Loucy (cell line): ENCODE measurements at regions not wholly inside any gene's neighbourhood (a gene's known extent, or its start where the extent isn't known, plus 50 kb on each side); places are given as distances from the start of the nearest gene placed in this dataset.

Source experiments
- H2AFZ ChIP-seq: fragments of 200-600 bp; sonication (generic); 2 replicates; pipeline ENCODE4 v1.6.0; 2016; ENCODE audit warnings: antibody characterized with exemption, mild to moderate bottlenecking, low read length, moderate library complexity
- H3F3A ChIP-seq: fragments of 200-600 bp; 2 replicates; pipeline ENCODE4 v1.6.0; 2016; ENCODE audit warnings: antibody characterized with exemption, low read depth, mild to moderate bottlenecking
- H3K27me3 ChIP-seq: fragments of 200-600 bp; sonication (generic); 2 replicates; pipeline ENCODE4 v1.6.1; 2014; ENCODE audit warnings: low read length, mild to moderate bottlenecking; ENCODE audit not compliant: insufficient read depth, poor library complexity, severe bottlenecking
- H3K36me3 ChIP-seq: fragments of 200-600 bp; sonication (generic); 2 replicates; pipeline ENCODE4 v1.6.1; 2016; ENCODE audit warnings: low read length; ENCODE audit not compliant: insufficient read depth
- H3K4me1 ChIP-seq: fragments of 200-600 bp; sonication (generic); 2 replicates; pipeline ENCODE4 v1.5.1; 2014; ENCODE audit warnings: low read length, mild to moderate bottlenecking; ENCODE audit not compliant: insufficient read depth, poor library complexity, severe bottlenecking
- H3K4me2 ChIP-seq: fragments of 200-600 bp; sonication (generic); 2 replicates; pipeline ENCODE4 v1.6.0; 2014; ENCODE audit warnings: antibody characterized with exemption, low read length, low read depth, mild to moderate bottlenecking; ENCODE audit not compliant: poor library complexity, severe bottlenecking
- H3K4me3 ChIP-seq: fragments of 200-600 bp; sonication (generic); 2 replicates; pipeline ENCODE4 v1.5.1; 2014; ENCODE audit warnings: low read length, mild to moderate bottlenecking, mixed read lengths; ENCODE audit not compliant: poor library complexity, severe bottlenecking
- H3K79me2 ChIP-seq: fragments of 200-600 bp; sonication (generic); 2 replicates; pipeline ENCODE4 v1.6.1; 2014; ENCODE audit warnings: low read length; ENCODE audit not compliant: insufficient read depth
- H3K9ac ChIP-seq: fragments of 200-600 bp; sonication (generic); 2 replicates; pipeline ENCODE4 v1.6.0; 2014; ENCODE audit warnings: mild to moderate bottlenecking, low read depth, low read length, moderate library complexity; ENCODE audit not compliant: poor library complexity, severe bottlenecking
- H3K9me2 ChIP-seq: fragments of 200-600 bp; sonication (generic); replicated peaks from 2 replicates; pipeline ENCODE4 v1.6.1; 2016; ENCODE audit warnings: low read depth, low read length, mixed read lengths
- H3K9me3 ChIP-seq: fragments of 200-600 bp; sonication (generic); 2 replicates; pipeline ENCODE4 v1.6.1; 2014; ENCODE audit warnings: mild to moderate bottlenecking, antibody characterized with exemption, low read length, low read depth; ENCODE audit not compliant: insufficient read depth
- H4K20me1 ChIP-seq: fragments of 200-600 bp; sonication (generic); 2 replicates; pipeline ENCODE4 v1.6.0; 2014; ENCODE audit warnings: antibody characterized with exemption, low read length, mild to moderate bottlenecking; ENCODE audit not compliant: insufficient read depth, poor library complexity, severe bottlenecking
- CTCF ChIP-seq: fragments of 200-600 bp; sonication (generic); conservative IDR thresholded peaks from 2 replicates; pipeline ENCODE4 v1.5.1; 2014; ENCODE audit warnings: mild to moderate bottlenecking, antibody characterized with exemption, low read length
- EZH2phosphoT487 ChIP-seq: fragments of 200-600 bp; IDR thresholded peaks from 2 replicates; pipeline ENCODE4 v1.6.1; 2018; ENCODE audit warnings: antibody characterized with exemption, mild to moderate bottlenecking, moderate library complexity, borderline replicate concordance

DNA sequence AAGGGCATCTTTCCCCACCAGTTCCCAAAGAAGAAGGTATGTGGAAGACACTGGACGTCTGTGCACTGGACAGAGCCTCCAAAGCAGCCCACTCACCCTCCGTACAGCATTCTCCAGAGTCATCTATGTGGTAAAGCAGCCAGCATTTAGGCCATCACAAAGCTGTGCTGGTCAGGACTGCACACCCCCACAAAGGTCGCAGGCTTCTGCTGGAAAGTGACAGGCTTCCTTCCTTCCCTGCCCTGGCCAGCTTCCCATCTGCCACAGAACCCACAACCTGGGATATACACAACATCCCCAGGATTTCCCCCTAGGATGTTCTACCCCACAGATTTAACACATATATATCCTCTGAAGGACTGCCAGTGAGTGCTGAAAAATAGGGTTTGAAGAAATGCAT lies 64.6 kb upstream of the GALNT15 start:
- Histone ChIP-seq H3F3A (no peaks in the 10 kb centered on the region), H3K27me3 (no peaks in the 10 kb centered on the region), H3K36me3 (no peaks in the 10 kb centered on the region), H3K4me2 (no peak overlapping the region), H3K9ac (no peak overlapping the region), H2AFZ (no peak overlapping the region), H3K79me2 (no peaks in the 10 kb centered on the region), H3K9me3 (peaks cover 2% of the 10 kb centered on the region; the same call in 1 of the 2 replicates), H4K20me1 (no peaks in the 10 kb centered on the region), H3K9me2 (no peaks in the 10 kb centered on the region), H3K4me3 (no peak overlapping the region), H3K4me1 (no peaks in the 10 kb centered on the region)
- TF ChIP-seq EZH2phosphoT487, result no peak
- TF ChIP-seq CTCF, result no peak

- peaks cover 2% of the 10 kb centered on the region; the same call in 1 of the 2 replicates for H3K9me3 ChIP-seq
- H3K9ac ChIP-seq, result no peak overlapping the region
- H3K9me2 ChIP-seq, result no peaks in the 10 kb centered on the region
- H3F3A ChIP-seq, result no peaks in the 10 kb centered on the region
- H3K4me1 ChIP-seq, result no peaks in the 10 kb centered on the region
- no peaks in the 10 kb centered on the region for H3K36me3 ChIP-seq
- H3K27me3 ChIP-seq, result no peaks in the 10 kb centered on the region
- H2AFZ ChIP-seq, result no peak overlapping the region
- H3K4me3 ChIP-seq, result no peak overlapping the region
- no peak overlapping the region for H3K4me2 ChIP-seq
- no peaks in the 10 kb centered on the region for H4K20me1 ChIP-seq
- H3K79me2 ChIP-seq, result no peaks in the 10 kb centered on the region
- TF ChIP-seq CTCF (no peak), EZH2phosphoT487 (no peak)
These were observed 61.5 kb upstream of the GALNT15 start for GRCh38 chr3:16112910-16113504.

- H3K4me2 ChIP-seq, result no peak overlapping the region
- H3K9me2 ChIP-seq, result no peaks in the 10 kb centered on the region
- H4K20me1 ChIP-seq, result no peaks in the 10 kb centered on the region
- no peaks in the 10 kb centered on the region for H3K79me2 ChIP-seq
- no peaks in the 10 kb centered on the region for H3K27me3 ChIP-seq
- TF ChIP-seq EZH2phosphoT487, result no peak
- TF ChIP-seq CTCF, result no peak
- H3K36me3 ChIP-seq, result no peaks in the 10 kb centered on the region
- no peak overlapping the region for H3K4me3 ChIP-seq
- H3K9me3 ChIP-seq, result peaks cover 2% of the 10 kb centered on the region; the same call in 1 of the 2 replicates
- no peaks in the 10 kb centered on the region for H3K4me1 ChIP-seq
- no peak overlapping the region for H3K9ac ChIP-seq
- no peaks in the 10 kb centered on the region for H3F3A ChIP-seq
- no peak overlapping the region for H2AFZ ChIP-seq
These were observed 60.8 kb upstream of the GALNT15 start for GRCh38 chr3:16113704-16114103.
